ENCODE measurements at regions not wholly inside any gene's neighbourhood (a gene's known extent, or its start where the extent isn't known, plus 50 kb on each side); places are given as distances from the start of the nearest gene placed in this dataset.

DNA sequence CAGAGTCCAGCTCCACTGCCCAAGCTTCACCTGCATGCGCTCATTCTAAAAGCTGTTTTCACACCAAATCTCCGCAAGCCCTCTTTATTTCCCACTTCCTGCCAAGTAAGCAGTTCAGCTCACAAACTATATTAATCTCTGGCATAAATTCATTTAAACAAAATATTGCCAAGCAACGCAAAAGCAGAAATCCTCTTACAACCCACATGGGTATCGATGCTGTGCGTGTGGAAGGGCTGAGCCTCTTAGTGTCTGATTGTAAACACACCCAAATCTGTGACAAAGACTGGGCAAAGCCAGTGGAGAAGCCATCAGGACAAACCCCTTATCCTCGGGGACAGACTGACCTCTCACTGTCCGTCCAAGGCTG, 124.3 kb upstream of the ATP2B2 start:
- TF ChIP-seq, protein P1, sequence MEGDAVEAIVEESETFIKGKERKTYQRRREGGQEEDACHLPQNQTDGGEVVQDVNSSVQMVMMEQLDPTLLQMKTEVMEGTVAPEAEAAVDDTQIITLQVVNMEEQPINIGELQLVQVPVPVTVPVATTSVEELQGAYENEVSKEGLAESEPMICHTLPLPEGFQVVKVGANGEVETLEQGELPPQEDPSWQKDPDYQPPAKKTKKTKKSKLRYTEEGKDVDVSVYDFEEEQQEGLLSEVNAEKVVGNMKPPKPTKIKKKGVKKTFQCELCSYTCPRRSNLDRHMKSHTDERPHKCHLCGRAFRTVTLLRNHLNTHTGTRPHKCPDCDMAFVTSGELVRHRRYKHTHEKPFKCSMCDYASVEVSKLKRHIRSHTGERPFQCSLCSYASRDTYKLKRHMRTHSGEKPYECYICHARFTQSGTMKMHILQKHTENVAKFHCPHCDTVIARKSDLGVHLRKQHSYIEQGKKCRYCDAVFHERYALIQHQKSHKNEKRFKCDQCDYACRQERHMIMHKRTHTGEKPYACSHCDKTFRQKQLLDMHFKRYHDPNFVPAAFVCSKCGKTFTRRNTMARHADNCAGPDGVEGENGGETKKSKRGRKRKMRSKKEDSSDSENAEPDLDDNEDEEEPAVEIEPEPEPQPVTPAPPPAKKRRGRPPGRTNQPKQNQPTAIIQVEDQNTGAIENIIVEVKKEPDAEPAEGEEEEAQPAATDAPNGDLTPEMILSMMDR (IDR thresholded peaks at IDR 0.05; ENCODE audit: control insufficient read depth, extremely low read depth, insufficient read depth), result no peak
- no peak overlapping the region for H3K4me3 ChIP-seq (ENCODE audit: low read depth, low read length)
- DNase-seq (ENCODE audit: low read depth), result no peak

DNA sequence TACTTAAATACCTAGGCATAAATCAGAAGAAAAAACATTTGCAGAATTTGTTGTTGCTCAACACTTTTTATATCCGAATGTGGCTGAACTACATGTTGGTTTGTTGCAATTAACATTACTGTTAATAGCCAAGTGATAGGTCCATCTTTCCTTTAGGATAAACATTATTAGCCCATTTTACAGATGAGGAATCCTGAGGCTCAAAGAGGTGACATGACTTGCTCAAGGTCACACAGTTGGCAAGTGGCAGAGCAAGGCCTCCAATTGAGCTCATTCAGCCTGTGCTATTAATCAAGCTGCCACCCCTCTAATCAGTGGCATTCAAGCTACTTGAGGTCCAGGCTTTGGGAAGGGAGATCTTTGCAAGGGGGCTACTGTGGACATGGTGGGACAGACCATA, 125.8 kb upstream of the ATP2B2 start:
- TF ChIP-seq, protein P1 (IDR thresholded peaks at IDR 0.05; ENCODE audit: control insufficient read depth, extremely low read depth, insufficient read depth), result no peak
- DNase-seq (ENCODE audit: low read depth), result no peak
- no peak overlapping the region for H3K4me3 ChIP-seq (ENCODE audit: low read depth, low read length)

DNA sequence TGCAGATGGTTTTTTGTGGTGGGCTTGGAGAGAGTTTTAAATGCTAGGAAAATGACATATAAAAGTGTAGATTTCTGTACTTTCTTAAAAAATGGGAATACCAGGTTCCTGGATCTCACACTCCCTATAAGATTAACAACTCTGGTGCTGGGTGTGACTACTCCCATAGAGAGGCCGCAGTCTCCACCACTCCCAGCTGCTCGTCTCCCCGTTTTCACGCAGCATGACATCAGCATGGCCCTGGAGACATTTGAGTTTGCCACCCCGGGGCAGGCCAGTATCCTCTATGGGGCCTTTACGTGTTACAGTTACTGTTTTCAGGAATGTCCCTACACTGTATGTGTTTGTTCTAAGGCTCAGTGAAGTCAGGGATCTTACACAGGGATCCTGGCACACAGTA, 126.7 kb upstream of the ATP2B2 start:
- TF ChIP-seq, protein P1 (IDR thresholded peaks at IDR 0.05; ENCODE audit: control insufficient read depth, extremely low read depth, insufficient read depth), result no peak
- H3K4me3 ChIP-seq (ENCODE audit: low read depth, low read length), result no peak overlapping the region
- no peak for DNase-seq (ENCODE audit: low read depth)

DNA sequence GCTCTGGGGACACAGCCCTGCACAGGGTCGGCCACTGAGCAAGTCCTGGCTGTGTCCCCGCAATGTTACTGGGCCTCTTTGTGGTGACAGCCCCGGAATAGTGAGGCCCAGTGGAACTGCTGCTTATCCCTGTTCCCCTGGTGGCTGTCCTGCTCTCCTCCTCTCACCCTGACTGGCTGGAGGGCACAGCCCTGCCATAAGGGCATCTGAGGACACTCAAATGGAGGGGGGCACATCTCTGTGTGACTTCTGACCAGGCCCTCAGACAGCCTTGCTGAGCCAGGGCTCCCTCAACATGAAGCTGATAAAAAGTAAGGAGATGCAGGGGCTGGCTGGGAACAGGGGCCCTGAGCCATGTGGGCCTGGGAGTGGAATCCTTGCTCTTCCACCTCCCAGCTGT, 127.4 kb upstream of the ATP2B2 start:
- no peak for DNase-seq (ENCODE audit: low read depth)
- H3K4me3 ChIP-seq (ENCODE audit: low read depth, low read length), result no peak overlapping the region
- TF ChIP-seq, protein P1 (IDR thresholded peaks at IDR 0.05; ENCODE audit: control insufficient read depth, extremely low read depth, insufficient read depth), result no peak

DNA sequence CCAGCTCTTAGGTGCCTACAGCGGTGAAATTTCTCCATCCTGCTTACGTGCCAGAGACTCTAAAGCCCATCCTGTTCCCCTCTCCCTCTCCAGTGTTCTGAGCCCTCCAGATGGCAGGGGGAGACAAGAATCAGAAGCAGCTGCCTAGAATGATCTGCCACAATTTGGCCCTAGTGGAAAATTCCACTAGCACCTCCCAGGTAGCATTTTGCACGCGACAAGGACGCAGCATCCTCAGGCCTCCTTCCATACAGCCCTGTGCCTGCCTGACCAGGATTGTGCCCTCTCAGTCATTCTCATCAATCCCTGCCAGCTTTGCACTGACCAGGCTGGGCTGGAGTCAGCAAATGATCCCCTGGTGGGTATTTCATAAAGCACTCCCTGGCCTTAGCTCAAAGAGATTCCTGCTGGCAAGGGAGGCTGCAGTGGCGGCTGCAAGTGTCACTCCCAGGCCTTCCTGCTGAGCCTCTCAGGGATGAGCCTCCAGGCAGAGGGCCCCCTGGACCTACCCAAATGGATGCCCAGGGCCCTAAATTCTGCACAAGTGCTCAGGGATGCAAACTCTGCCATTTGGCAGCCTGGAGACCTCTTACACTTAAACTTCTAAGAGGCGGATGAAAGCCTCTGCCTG, 130.2 kb upstream of the ATP2B2 start:
- TF ChIP-seq, protein P1 (IDR thresholded peaks at IDR 0.05; ENCODE audit: control insufficient read depth, extremely low read depth, insufficient read depth), result no peak
- H3K4me3 ChIP-seq (ENCODE audit: low read depth, low read length), result no peak overlapping the region
- no peak for DNase-seq (ENCODE audit: low read depth)

DNA sequence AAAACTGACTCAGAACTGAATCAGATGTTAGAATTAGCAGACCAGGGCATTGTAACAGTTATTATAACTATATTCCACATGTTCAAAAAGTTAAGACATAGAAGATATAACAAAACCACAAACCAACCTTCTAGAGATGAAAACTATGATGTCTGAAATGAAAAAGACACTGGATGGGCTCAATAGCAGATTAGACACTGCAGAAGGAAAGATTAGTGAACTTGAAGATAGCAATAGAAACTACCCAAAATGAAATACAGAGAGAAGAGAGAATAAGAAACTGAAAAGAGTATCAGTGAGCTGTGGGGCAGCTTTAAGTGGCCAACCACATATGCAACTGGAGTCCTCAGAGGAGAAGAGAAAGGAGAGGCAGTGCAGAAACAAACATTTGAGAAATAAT, 132.0 kb upstream of the ATP2B2 start:
- no peak overlapping the region for H3K4me3 ChIP-seq (ENCODE audit: low read depth, low read length)
- TF ChIP-seq, protein P1 (IDR thresholded peaks at IDR 0.05; ENCODE audit: control insufficient read depth, extremely low read depth, insufficient read depth), result no peak
- no peak for DNase-seq (ENCODE audit: low read depth)

DNA sequence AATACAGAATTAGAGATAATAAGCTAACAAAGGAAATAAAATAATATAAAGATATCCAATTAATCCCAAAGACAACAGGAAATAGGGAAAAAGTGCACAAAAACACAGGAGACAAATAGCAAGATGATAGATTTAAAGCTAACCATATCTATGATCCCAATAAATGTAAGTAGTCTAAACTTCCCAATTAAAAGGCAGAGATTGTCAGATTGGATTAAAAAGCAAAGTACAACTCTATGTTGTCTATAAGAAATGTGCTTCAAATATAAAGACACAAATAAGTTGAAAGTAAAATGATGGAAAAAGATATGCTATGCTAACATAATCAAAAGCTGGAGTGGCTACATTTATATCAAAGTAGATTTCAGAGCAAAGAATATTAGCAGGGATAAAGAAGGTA, 133.1 kb upstream of the ATP2B2 start:
- DNase-seq (ENCODE audit: low read depth), result no peak
- no peak overlapping the region for H3K4me3 ChIP-seq (ENCODE audit: low read depth, low read length)
- TF ChIP-seq, protein P1 (IDR thresholded peaks at IDR 0.05; ENCODE audit: control insufficient read depth, extremely low read depth, insufficient read depth), result no peak

Measured in LNCaP clone FGC (cell line).